HFF-Myc (cell line): ENCODE measurements at regions not wholly inside any gene's neighbourhood (a gene's known extent, or its start where the extent isn't known, plus 50 kb on each side); places are given as distances from the start of the nearest gene placed in this dataset.

Source experiments
- DNase-seq: peaks from one replicate; pipeline ENCODE4 v3.0.0-alpha.2; 2011; ENCODE audit warnings: low read depth; ENCODE audit errors: extremely low read depth
- H3K4me3 ChIP-seq: replicated peaks from 2 replicates; pipeline ENCODE4 v1.5.1; 2011; ENCODE audit warnings: low read depth, mild to moderate bottlenecking, control low read depth, low read length
- TF ChIP-seq, protein P1 (sequence below): IDR thresholded peaks from 2 replicates; pipeline ENCODE4 v1.5.1; 2012; ENCODE audit warnings: mild to moderate bottlenecking, low read depth, low read length, control low read depth; ENCODE audit errors: missing control alignments

- H3K4me3 ChIP-seq: no peak overlapping the region
- TF ChIP-seq, protein P1, sequence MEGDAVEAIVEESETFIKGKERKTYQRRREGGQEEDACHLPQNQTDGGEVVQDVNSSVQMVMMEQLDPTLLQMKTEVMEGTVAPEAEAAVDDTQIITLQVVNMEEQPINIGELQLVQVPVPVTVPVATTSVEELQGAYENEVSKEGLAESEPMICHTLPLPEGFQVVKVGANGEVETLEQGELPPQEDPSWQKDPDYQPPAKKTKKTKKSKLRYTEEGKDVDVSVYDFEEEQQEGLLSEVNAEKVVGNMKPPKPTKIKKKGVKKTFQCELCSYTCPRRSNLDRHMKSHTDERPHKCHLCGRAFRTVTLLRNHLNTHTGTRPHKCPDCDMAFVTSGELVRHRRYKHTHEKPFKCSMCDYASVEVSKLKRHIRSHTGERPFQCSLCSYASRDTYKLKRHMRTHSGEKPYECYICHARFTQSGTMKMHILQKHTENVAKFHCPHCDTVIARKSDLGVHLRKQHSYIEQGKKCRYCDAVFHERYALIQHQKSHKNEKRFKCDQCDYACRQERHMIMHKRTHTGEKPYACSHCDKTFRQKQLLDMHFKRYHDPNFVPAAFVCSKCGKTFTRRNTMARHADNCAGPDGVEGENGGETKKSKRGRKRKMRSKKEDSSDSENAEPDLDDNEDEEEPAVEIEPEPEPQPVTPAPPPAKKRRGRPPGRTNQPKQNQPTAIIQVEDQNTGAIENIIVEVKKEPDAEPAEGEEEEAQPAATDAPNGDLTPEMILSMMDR: no peak
- no peak for DNase-seq
Observed at GRCh38 chr4:72629540-72629939, 60.5 kb upstream of the ADAMTS3 start.

DNA sequence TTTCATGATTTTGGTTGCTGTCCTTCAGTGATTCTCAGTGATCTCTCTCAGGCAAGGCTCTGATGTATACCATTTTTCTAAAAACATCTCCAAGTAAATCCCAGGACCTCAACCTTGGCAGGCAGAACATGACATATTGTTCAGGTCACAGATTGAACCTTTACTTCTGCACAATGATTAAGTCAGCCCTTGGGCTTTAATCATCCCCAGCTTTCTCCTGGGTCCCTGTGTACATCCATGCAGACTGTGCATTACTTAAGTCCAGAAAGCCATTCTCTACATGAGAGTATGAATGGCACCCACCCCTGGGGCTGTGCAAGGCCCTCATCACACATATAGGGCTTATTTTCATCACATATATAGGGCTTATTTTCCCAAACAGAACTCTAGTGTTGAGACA is 58.7 kb upstream of the ADAMTS3 start:
- DNase-seq: no peak
- TF ChIP-seq, protein P1: no peak
- no peak overlapping the region for H3K4me3 ChIP-seq
